Hematopoietic multipotent progenitor cell treated with erythropoietin and hydrocortisone succinate and interleukin-3 and kit ligand, for 6 days (in vitro differentiated cells): ENCODE measurements at regions not wholly inside any gene's neighbourhood (a gene's known extent, or its start where the extent isn't known, plus 50 kb on each side); places are given as distances from the start of the nearest gene placed in this dataset.

Experiments
- DNase-seq: peaks from one replicate; pipeline ENCODE4 v3.0.0-alpha.2; 2015

- no peak for DNase-seq
Measured at GRCh38 chr5:15447209-15447608, 52.8 kb upstream of the FBXL7 start.

- DNase-seq = no peak
Measured at GRCh38 chr5:15446552-15446951, 53.4 kb upstream of the FBXL7 start.

GRCh38 chr5:15442193-15442570 lies 57.8 kb upstream of the FBXL7 start:
- no peak for DNase-seq

- no peak for DNase-seq
Measured at GRCh38 chr5:15441433-15442192, 58.4 kb upstream of the FBXL7 start.

GRCh38 chr5:15440434-15440833 lies 59.5 kb upstream of the FBXL7 start:
- DNase-seq = no peak

- DNase-seq = no peak
Measured at GRCh38 chr5:15439801-15440200, 60.2 kb upstream of the FBXL7 start.

- no peak for DNase-seq
Measured at GRCh38 chr5:15433709-15434108, 66.3 kb upstream of the FBXL7 start.

- no peak for DNase-seq
Measured at GRCh38 chr5:15431923-15432322, 68.1 kb upstream of the FBXL7 start.

- DNase-seq = no peak
Measured at GRCh38 chr5:15425766-15426165, 74.2 kb upstream of the FBXL7 start.

- DNase-seq = no peak
Measured at GRCh38 chr5:15424769-15425168, 75.2 kb upstream of the FBXL7 start.

GRCh38 chr5:15421921-15422412 lies 78.0 kb upstream of the FBXL7 start:
- no peak for DNase-seq

- DNase-seq = no peak
Measured at GRCh38 chr5:15421381-15421780, 78.6 kb upstream of the FBXL7 start.

GRCh38 chr5:15420201-15420600 lies 79.8 kb upstream of the FBXL7 start:
- no peak for DNase-seq

- DNase-seq = no peak
Measured at GRCh38 chr5:15417156-15417555, 82.8 kb upstream of the FBXL7 start.

- DNase-seq = no peak
Measured at GRCh38 chr5:15406478-15406877, 93.5 kb upstream of the FBXL7 start.

GRCh38 chr5:15393146-15393545 lies 106.8 kb upstream of the FBXL7 start:
- no peak for DNase-seq

GRCh38 chr5:15391704-15392397 lies 108.1 kb upstream of the FBXL7 start:
- no peak for DNase-seq

- no peak for DNase-seq
Measured at GRCh38 chr5:15388866-15389265, 111.1 kb upstream of the FBXL7 start.

GRCh38 chr5:15387931-15388524 lies 112.0 kb upstream of the FBXL7 start:
- DNase-seq = no peak

GRCh38 chr5:15386122-15386521 lies 113.9 kb upstream of the FBXL7 start:
- no peak for DNase-seq

- no peak for DNase-seq
Measured at GRCh38 chr5:15385553-15385952, 114.4 kb upstream of the FBXL7 start.

- DNase-seq = no peak
Measured at GRCh38 chr5:15385037-15385436, 114.9 kb upstream of the FBXL7 start.

GRCh38 chr5:15384581-15384980 lies 115.4 kb upstream of the FBXL7 start:
- no peak for DNase-seq

- DNase-seq = no peak
Measured at GRCh38 chr5:15384176-15384575, 115.8 kb upstream of the FBXL7 start.
